Epithelial cell of esophagus (primary cell): ENCODE measurements at regions not wholly inside any gene's neighbourhood (a gene's known extent, or its start where the extent isn't known, plus 50 kb on each side); places are given as distances from the start of the nearest gene placed in this dataset.

Experiments used
- DNase-seq: peaks from one replicate; pipeline ENCODE4 v3.0.0; 2010; ENCODE audit warnings: low read depth
- H3K4me3 ChIP-seq: 2 replicates; pipeline ENCODE4 v1.5.1; 2011; ENCODE audit warnings: mild to moderate bottlenecking, low read length, control low read depth
- TF ChIP-seq, protein P1 (sequence below): IDR thresholded peaks from 2 replicates; pipeline ENCODE4 v1.5.1; 2011; ENCODE audit warnings: low read depth, mild to moderate bottlenecking, low read length, control low read depth, inconsistent platforms; ENCODE audit not compliant: insufficient read depth; ENCODE audit errors: missing control alignments

DNA sequence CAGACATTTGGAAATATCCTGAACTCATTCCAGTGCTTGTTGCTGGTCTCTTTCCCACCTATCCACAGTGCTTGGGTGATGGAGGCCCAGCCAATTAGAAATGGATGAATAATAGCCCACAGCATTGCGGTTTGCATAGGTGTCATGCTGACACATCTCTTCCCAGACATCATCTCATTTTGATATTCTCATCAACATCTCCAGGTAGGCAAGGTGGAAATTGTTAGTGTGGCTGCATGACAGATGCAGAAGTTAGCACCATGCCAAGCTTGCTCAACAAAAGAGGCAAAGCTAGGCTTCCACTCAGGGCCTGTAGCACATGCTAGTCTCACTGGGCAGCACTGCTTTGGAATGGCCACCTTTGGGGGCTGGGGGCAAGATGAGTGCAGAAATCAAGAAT lies 1118.9 kb downstream of the VRK1 start:
- no peak overlapping the region for H3K4me3 ChIP-seq
- TF ChIP-seq, protein P1, sequence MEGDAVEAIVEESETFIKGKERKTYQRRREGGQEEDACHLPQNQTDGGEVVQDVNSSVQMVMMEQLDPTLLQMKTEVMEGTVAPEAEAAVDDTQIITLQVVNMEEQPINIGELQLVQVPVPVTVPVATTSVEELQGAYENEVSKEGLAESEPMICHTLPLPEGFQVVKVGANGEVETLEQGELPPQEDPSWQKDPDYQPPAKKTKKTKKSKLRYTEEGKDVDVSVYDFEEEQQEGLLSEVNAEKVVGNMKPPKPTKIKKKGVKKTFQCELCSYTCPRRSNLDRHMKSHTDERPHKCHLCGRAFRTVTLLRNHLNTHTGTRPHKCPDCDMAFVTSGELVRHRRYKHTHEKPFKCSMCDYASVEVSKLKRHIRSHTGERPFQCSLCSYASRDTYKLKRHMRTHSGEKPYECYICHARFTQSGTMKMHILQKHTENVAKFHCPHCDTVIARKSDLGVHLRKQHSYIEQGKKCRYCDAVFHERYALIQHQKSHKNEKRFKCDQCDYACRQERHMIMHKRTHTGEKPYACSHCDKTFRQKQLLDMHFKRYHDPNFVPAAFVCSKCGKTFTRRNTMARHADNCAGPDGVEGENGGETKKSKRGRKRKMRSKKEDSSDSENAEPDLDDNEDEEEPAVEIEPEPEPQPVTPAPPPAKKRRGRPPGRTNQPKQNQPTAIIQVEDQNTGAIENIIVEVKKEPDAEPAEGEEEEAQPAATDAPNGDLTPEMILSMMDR = no peak
- peak; percentile 6 for DNase-seq

DNA sequence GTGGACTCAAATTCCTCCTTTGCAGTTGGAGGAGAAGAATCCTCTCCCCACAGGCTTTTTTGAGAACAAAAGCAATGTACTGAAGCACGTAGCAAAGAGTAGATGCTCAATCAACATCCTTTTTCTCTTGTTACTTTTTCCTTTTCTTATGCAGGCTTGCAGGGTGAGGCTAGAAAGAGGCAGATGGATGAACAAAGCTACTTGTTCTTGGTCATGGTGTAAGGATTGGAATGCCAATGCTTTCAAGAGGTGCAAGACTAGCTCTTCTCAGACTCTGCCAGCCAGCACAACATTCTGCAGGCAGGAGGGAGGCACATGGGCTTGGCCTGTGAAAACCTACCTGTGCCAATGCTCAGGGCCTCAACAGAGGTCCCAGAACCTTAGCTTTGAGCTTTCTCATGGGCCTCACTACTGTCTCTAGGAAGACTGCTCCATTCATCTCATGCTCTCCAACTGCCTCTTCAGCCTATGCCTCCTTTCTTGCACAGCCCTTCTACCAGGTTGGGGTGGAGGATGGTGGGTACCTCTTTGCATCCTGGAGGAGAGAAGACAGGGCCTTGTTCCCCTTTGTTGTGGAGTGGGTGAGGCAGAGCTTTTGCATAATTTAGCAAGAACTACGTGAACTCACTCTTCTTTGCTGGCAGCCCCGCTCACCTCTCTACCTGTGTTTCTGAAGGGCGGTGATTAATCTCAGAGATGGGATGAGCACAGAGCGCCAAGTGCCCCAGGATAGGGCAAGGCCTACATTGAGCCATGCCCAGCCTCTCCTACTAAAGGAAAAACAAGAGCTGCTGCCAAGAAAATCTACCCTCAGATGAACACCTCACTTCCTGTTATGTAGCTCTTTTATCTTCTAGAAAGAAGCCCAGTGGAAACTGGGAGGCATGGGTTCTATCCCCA lies 1119.7 kb downstream of the VRK1 start:
- peak; percentile 67 for DNase-seq
- TF ChIP-seq, protein P1 = no peak
- H3K4me3 ChIP-seq = no peak overlapping the region

DNA sequence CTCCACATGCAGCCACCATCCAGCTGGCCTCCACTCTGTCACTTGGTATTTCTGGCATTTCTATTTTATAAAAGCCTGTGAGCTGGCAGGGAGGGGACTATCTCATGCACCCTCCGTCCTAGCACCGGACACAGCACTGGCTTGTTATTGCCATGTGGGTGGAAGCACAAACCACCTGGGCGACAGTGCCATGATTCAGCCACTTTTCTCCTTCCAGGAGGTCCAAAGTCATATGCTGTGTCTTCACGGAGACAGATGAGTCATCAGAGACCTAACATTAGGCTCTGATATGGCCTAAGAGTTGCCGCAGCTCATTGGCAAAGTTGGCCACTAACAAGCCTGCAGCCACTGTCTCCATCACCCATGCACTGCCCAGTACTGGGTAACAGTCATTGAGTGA lies 1123.0 kb downstream of the VRK1 start:
- TF ChIP-seq, protein P1 = no peak
- DNase-seq = no peak
- H3K4me3 ChIP-seq = no peak overlapping the region

DNA sequence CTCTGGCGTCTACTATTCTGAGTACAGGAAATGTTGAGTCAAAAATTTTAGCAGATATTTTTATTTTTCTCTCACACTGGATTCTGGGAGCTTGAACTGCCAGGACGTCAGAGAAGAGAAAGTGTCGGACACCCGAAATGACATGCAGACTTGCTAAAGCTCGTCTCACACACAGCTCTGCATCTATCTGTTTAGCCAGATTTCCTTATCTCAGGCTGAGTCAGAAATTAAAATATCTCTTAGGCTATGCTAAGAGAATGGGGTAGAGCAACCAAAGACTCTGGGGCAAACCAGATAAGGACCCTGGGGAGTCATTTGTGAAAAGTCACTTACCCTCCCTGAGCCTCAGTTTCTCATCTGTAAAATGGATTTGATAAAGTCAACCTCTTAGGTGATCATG lies 1124.1 kb downstream of the VRK1 start:
- DNase-seq = no peak
- H3K4me3 ChIP-seq = no peak overlapping the region
- TF ChIP-seq, protein P1 = no peak

DNA sequence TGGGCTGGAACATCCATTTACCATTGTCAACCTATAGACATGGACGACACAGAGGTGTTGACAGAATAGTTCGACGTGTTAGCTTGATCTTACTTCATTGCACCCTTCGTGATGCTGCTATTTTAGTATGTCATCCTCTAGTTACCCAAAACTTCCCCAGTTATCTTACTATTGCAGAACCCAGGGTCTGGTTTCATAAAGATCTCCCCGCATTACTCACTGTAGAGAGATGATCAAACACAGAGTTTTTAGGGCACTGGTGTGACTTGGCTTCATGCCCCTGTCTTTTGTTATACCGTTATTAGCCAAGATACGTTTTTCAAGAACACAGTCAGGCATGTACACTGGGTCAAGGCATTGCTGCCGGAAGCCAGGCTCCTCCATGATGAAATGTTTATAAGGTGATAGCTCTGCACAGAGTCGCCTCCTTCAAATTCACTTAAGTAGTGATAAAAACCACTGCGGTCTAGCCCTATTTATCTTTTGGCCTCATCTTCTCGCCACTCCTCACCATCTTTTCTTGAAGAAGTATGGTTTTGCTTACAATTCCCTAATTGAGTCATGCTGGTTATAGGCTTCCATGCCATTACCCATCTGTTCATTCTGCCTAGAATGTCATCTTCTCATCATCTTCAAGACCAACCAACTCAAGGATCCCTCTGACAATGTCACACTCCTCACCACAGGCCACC lies 1127.9 kb downstream of the VRK1 start:
- DNase-seq = no peak
- TF ChIP-seq, protein P1 = no peak
- H3K4me3 ChIP-seq = no peak overlapping the region

DNA sequence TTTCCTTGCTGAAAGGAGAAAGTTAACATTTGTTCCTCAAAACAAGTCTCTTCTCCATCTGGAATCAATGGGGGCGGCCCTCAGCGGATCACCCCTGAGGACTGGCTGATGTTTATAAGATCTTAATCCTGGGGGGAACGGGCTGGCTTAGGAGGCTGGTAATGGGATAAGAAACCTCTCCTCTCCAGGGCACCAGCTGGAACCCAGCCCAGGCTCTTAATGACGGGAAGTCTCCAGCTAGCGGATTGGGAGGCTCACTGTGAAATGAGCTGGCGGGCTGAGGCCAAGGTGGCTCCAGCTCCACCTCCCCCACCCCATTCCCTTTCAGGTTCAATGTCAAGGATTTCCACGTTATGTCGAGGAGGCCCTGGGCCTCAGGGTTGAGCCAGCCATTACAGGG lies 1133.0 kb downstream of the VRK1 start:
- no peak for DNase-seq
- TF ChIP-seq, protein P1 = no peak
- H3K4me3 ChIP-seq = no peak overlapping the region
